Activated CD4-positive, alpha-beta memory T cell treated with anti-CD3 and anti-CD28 coated beads, Interleukin-2, amount 10 ng/mL, durations not matched to agents 7 days and 5 days (primary cell): ENCODE measurements at regions not wholly inside any gene's neighbourhood (a gene's known extent, or its start where the extent isn't known, plus 50 kb on each side); places are given as distances from the start of the nearest gene placed in this dataset.

Experiments used
- CTCF ChIA-PET: fragments of 350-600 bp; sonication (Branson Sonifier 250); formaldehyde crosslinking; loops from one replicate; lab custom pipeline; 2021; ENCODE audit warnings: antibody characterized with exemption, inconsistent platforms; lab: Charles Lee
- POLR2A ChIA-PET: fragments of 350-600 bp; sonication (Branson Sonifier 250); formaldehyde crosslinking; loops from one replicate; lab custom pipeline; 2021; ENCODE audit warnings: antibody characterized with exemption; lab: Charles Lee
- DNase-seq: peaks from one replicate; pipeline ENCODE4 v3.0.0-alpha.2; 2020
- H3K27ac Mint-ChIP-seq: one replicate; pipeline ENCODE4 v1.8.0; 2021; ENCODE audit warnings: mild to moderate bottlenecking, mixed read lengths
- H3K27me3 Mint-ChIP-seq: one replicate; pipeline ENCODE4 v1.8.0; 2021; ENCODE audit warnings: mixed read lengths
- H3K36me3 Mint-ChIP-seq: one replicate; pipeline ENCODE4 v1.8.0; 2021; ENCODE audit warnings: low read depth, mixed read lengths
- H3K4me1 Mint-ChIP-seq: one replicate; pipeline ENCODE4 v1.8.0; 2021; ENCODE audit warnings: mixed read lengths
- H3K4me3 Mint-ChIP-seq: one replicate; pipeline ENCODE4 v1.8.0; 2021; ENCODE audit warnings: mild to moderate bottlenecking, mixed read lengths
- H3K9me3 Mint-ChIP-seq: one replicate; pipeline ENCODE4 v1.8.0; 2021; ENCODE audit warnings: mixed read lengths

GRCh38 chr7:94054130-94054529 is 50.0 kb upstream of the BET1 start:
- ChIA-PET POLR2A (no interaction called here), CTCF (no interaction called here)
- Mint-ChIP-seq H3K9me3 (no peaks in the 10 kb centered on the region), H3K27me3 (peaks cover 14% of the 10 kb centered on the region), H3K27ac (no peak overlapping the region), H3K4me3 (no peak overlapping the region), H3K36me3 (no peaks in the 10 kb centered on the region), H3K4me1 (peaks cover 1% of the 10 kb centered on the region)
- DNase-seq = no peak

GRCh38 chr7:94055963-94056362 is 51.8 kb upstream of the BET1 start:
- no peaks in the 10 kb centered on the region for H3K9me3 Mint-ChIP-seq
- H3K27ac Mint-ChIP-seq = no peak overlapping the region
- peaks cover 13% of the 10 kb centered on the region for H3K27me3 Mint-ChIP-seq
- POLR2A ChIA-PET = no interaction called here
- H3K36me3 Mint-ChIP-seq = no peaks in the 10 kb centered on the region
- CTCF ChIA-PET = interaction anchor here (0.7 kb wide), 1 partner anchor 92 kb away, joined by 3 read pairs; no protein-coding TSS in a partner anchor
- H3K4me1 Mint-ChIP-seq = peaks cover 3% of the 10 kb centered on the region
- H3K4me3 Mint-ChIP-seq = no peak overlapping the region
- no peak for DNase-seq

GRCh38 chr7:94056796-94057207 is 52.6 kb upstream of the BET1 start:
- peaks cover 3% of the 10 kb centered on the region for H3K4me1 Mint-ChIP-seq
- DNase-seq = no peak
- no peaks in the 10 kb centered on the region for H3K36me3 Mint-ChIP-seq
- H3K9me3 Mint-ChIP-seq = no peaks in the 10 kb centered on the region
- peaks cover 16% of the 10 kb centered on the region for H3K27me3 Mint-ChIP-seq
- H3K4me3 Mint-ChIP-seq = no peak overlapping the region
- CTCF ChIA-PET = no interaction called here
- POLR2A ChIA-PET = no interaction called here
- H3K27ac Mint-ChIP-seq = no peak overlapping the region

DNA sequence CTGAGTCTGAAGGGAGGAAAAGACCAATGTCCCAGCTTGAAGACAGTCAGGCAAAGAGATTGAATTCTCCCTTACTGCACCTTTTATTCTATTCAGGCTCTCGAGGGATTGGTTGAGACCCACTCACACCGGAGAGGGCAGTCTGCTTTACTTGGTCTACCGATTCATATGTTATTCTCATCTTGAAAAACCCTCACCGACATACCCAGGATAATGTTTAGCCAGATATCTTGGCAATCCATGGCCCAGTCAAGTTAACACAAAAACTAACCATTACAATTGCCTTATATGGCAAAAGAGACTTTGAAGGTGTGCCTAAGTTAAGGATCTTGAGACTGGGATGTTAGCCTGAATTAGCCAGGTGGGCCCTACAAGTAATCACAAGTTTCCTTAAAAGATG is 53.8 kb upstream of the BET1 start:
- H3K27me3 Mint-ChIP-seq = peaks cover 26% of the 10 kb centered on the region
- CTCF ChIA-PET = no interaction called here
- H3K4me3 Mint-ChIP-seq = no peak overlapping the region
- no peak for DNase-seq
- H3K4me1 Mint-ChIP-seq = peaks cover 7% of the 10 kb centered on the region
- no peaks in the 10 kb centered on the region for H3K36me3 Mint-ChIP-seq
- POLR2A ChIA-PET = no interaction called here
- no peak overlapping the region for H3K27ac Mint-ChIP-seq
- no peaks in the 10 kb centered on the region for H3K9me3 Mint-ChIP-seq

DNA sequence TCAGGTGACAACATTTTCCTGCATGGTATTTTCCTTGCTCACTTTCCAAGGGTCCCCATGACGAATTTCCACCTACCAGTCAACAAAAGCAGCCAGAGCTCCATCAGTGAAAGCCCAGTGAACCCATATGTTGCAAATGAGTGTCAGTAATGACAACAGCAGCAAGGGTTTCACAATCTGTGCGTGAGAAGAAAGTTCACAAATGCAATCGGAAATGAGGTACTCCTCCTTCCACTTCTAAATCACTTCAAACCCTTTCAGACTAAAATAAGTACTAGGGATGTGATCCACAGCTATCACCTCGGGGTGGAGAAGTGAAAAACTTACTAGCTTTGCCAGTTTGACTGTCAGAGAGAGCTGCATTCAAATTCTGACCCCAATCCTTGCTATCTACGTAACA is 55.6 kb upstream of the BET1 start:
- Mint-ChIP-seq H3K36me3 (no peaks in the 10 kb centered on the region), H3K9me3 (no peaks in the 10 kb centered on the region), H3K4me3 (no peak overlapping the region), H3K27ac (no peak overlapping the region), H3K27me3 (peaks cover 35% of the 10 kb centered on the region), H3K4me1 (peaks cover 14% of the 10 kb centered on the region)
- no peak for DNase-seq
- POLR2A ChIA-PET = no interaction called here
- CTCF ChIA-PET = no interaction called here

- Mint-ChIP-seq H3K4me1 (peaks cover 22% of the 10 kb centered on the region), H3K27ac (no peak overlapping the region), H3K36me3 (no peaks in the 10 kb centered on the region), H3K4me3 (no peak overlapping the region), H3K9me3 (no peaks in the 10 kb centered on the region), H3K27me3 (peaks cover 42% of the 10 kb centered on the region)
- POLR2A ChIA-PET = no interaction called here
- no peak for DNase-seq
- CTCF ChIA-PET = no interaction called here
Measured at GRCh38 chr7:94060752-94061151, 56.6 kb upstream of the BET1 start.

DNA sequence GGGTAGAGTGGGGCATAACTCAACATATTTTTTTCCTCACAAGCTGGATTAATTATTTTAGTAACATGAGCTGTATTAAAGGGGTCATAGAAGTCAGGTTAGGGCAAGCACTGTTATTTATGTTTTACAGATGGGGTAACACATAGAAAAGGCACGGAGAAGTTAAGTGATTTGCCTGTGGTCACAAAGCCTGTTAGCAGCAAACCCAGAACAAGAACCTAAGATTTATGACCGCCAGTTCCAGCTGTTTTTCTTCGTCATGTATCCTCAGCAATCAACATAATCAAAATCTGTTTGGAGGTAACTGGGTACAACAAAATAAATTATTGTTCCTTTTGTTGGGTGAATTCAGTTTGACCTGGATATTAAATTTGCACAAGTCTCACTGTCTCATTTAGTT is 57.2 kb upstream of the BET1 start:
- peaks cover 22% of the 10 kb centered on the region for H3K4me1 Mint-ChIP-seq
- H3K9me3 Mint-ChIP-seq = no peaks in the 10 kb centered on the region
- ChIA-PET CTCF (no interaction called here), POLR2A (no interaction called here)
- DNase-seq = no peak
- no peak overlapping the region for H3K27ac Mint-ChIP-seq
- peaks cover 45% of the 10 kb centered on the region for H3K27me3 Mint-ChIP-seq
- no peak overlapping the region for H3K4me3 Mint-ChIP-seq
- H3K36me3 Mint-ChIP-seq = no peaks in the 10 kb centered on the region

GRCh38 chr7:94062372-94062771 is 58.2 kb upstream of the BET1 start:
- no peak for DNase-seq
- Mint-ChIP-seq H3K4me3 (no peak overlapping the region), H3K27ac (no peak overlapping the region), H3K36me3 (no peaks in the 10 kb centered on the region), H3K9me3 (no peaks in the 10 kb centered on the region), H3K4me1 (peaks cover 22% of the 10 kb centered on the region), H3K27me3 (peaks cover 51% of the 10 kb centered on the region)
- CTCF ChIA-PET = no interaction called here
- POLR2A ChIA-PET = no interaction called here

DNA sequence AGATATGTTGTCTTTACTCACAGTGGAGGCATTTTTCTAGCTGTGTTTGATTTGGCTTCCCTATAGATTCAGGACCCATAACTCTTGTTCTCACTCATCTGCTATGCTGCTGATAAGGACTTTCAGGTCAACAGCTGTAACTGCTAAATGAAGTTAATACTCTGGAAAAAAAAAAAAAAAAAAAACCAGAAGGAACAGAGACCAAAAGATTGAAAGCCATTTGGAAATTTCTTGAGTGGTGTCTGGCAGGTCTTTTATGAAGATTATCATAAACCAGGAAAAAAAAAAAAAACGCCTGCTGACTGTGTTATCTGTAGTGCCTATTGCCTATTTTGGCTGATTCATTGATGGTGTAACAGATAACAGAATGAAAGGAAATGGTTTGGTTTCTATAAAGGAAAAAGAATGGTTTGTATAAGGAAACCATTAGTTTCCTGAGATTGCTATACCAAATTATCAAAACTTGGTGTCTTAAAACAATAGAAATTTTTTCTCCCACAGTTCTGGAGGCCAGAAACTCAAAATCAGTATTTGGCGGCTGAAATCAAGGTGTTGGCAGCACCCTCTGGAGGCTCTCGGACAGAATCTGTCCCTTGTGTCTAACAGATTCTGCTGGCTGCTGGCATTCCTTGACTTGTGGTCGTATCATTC is 60.5 kb upstream of the BET1 start:
- no peaks in the 10 kb centered on the region for H3K9me3 Mint-ChIP-seq
- peaks cover 61% of the 10 kb centered on the region for H3K27me3 Mint-ChIP-seq

DNA sequence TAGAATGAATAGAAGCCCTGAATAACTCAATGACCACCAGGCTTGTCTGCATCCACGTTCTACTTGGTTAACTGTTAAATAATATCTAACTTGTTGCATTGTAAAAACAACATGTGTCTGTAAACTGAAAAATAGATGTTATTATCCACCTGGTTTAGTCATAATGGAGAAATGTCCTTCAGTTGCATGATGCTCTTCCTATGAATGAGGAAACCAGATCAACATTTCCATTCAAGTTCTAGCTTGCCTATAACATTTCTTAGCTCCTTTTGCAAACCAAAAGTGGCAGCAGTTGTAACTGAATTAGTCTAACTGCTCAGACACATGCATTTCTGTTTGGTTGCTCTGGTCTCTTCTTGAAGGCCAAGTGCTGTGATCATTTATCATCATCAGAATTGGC is 62.9 kb upstream of the BET1 start:
- no peak for DNase-seq
- ChIA-PET CTCF (no interaction called here), POLR2A (no interaction called here)
- Mint-ChIP-seq H3K9me3 (no peaks in the 10 kb centered on the region), H3K27ac (no peak overlapping the region), H3K36me3 (no peaks in the 10 kb centered on the region), H3K4me1 (peaks cover 18% of the 10 kb centered on the region), H3K4me3 (no peak overlapping the region), H3K27me3 (peaks cover 58% of the 10 kb centered on the region)

More for the DNA sequence above, 60.5 kb upstream of the BET1 start:
- no peaks in the 10 kb centered on the region for H3K36me3 Mint-ChIP-seq
- no peak overlapping the region for H3K4me3 Mint-ChIP-seq
- POLR2A ChIA-PET = no interaction called here
- no peak for DNase-seq
- peaks cover 22% of the 10 kb centered on the region for H3K4me1 Mint-ChIP-seq
- CTCF ChIA-PET = no interaction called here
- no peak overlapping the region for H3K27ac Mint-ChIP-seq

DNA sequence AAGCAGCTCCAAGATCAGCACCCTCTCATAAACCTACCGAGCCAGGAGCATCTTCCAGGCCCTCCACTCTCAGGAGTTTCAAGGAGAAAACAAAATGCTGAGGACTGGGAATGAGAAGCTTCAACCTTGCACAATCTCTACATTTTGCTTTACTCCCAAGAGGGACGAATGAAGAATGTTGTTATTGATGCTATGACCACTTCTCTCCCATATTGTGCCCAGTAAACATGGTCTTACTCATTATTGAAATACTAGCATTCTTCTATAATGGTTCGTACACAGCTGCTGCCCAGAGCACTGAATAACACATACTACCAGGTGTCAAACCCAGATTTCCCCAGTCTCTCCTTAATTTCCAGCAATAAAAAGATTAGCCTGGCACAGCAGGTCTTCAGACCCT is 63.4 kb upstream of the BET1 start:
- H3K27me3 Mint-ChIP-seq = peaks cover 54% of the 10 kb centered on the region
- H3K27ac Mint-ChIP-seq = no peak overlapping the region
- no peak overlapping the region for H3K4me3 Mint-ChIP-seq
- no peaks in the 10 kb centered on the region for H3K9me3 Mint-ChIP-seq
- H3K4me1 Mint-ChIP-seq = peaks cover 16% of the 10 kb centered on the region
- no peaks in the 10 kb centered on the region for H3K36me3 Mint-ChIP-seq
- ChIA-PET CTCF (no interaction called here), POLR2A (no interaction called here)
- no peak for DNase-seq

DNA sequence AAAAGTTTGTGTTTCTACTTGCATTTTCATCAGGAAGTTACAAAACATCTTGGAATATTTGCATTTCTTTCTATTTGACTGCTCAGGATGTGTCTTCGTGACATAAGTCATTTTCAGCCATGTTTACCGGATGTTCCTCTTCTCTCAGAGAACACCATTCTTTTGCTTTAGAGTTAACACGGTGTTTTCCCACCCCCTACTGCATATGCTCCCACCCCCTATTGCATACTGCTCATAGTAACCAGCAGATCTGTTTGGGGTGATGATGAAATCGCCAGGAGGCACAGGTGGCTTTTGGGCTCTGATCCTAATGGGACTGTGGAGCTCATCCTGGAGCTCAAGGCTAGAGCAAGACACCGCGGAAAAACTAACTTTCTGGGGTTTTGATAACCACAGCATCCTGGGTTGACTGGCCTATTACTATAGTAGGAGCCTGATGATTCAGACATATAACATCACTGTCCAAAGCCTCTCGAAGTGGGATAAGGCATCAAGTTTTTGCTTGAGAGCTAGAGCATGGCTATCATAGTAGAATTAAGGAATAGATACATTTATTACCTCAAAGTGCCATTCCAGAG is 65.1 kb upstream of the BET1 start:
- Mint-ChIP-seq H3K9me3 (no peaks in the 10 kb centered on the region), H3K4me3 (no peak overlapping the region), H3K4me1 (peaks cover 13% of the 10 kb centered on the region), H3K27me3 (peaks cover 43% of the 10 kb centered on the region), H3K36me3 (no peaks in the 10 kb centered on the region), H3K27ac (no peak overlapping the region)
- DNase-seq = no peak
- ChIA-PET CTCF (no interaction called here), POLR2A (no interaction called here)

GRCh38 chr7:94080551-94080950 is 76.4 kb upstream of the BET1 start:
- Mint-ChIP-seq H3K36me3 (no peaks in the 10 kb centered on the region), H3K4me1 (no peaks in the 10 kb centered on the region), H3K27me3 (peaks cover 31% of the 10 kb centered on the region), H3K27ac (no peak overlapping the region), H3K4me3 (no peak overlapping the region), H3K9me3 (no peaks in the 10 kb centered on the region)
- ChIA-PET POLR2A (no interaction called here), CTCF (no interaction called here)
- no peak for DNase-seq

DNA sequence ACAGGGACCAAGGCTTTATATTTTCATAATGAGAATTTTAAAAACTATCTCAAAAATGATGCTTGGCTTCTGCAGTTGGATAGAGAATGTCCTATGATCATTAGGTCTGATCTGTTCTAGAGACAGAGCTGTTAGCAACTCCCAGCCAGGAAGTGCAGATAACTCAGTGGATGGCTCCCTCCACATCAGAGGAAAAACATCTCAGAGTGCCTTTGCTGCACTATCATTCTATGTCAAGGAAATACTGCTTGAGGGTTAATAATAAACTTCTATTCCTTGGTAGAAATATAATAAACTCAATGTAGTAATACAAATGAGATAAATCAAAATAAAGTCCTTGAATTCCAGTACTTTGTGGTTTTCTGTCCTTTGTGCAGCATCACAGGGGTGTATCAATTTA is 78.0 kb upstream of the BET1 start:
- ChIA-PET CTCF (no interaction called here), POLR2A (no interaction called here)
- no peak overlapping the region for H3K27ac Mint-ChIP-seq
- H3K9me3 Mint-ChIP-seq = no peaks in the 10 kb centered on the region
- no peaks in the 10 kb centered on the region for H3K4me1 Mint-ChIP-seq
- H3K27me3 Mint-ChIP-seq = peaks cover 35% of the 10 kb centered on the region
- DNase-seq = no peak
- H3K4me3 Mint-ChIP-seq = no peak overlapping the region
- no peaks in the 10 kb centered on the region for H3K36me3 Mint-ChIP-seq
